NCI-H446 (cell line): ENCODE measurements at regions not wholly inside any gene's neighbourhood (a gene's known extent, or its start where the extent isn't known, plus 50 kb on each side); places are given as distances from the start of the nearest gene placed in this dataset.

ENCODE experiments used
- DNase-seq, 2 experiments: peaks; one replicate each; lab custom pipeline; 2025; lab: John Stamatoyannopoulos, UW

- no peak for DNase-seq
Observed at GRCh38 chr10:129277841-129278240, 189.2 kb upstream of the MGMT start.

GRCh38 chr10:129278686-129279085 is 188.4 kb upstream of the MGMT start:
- no peak for DNase-seq

GRCh38 chr10:129279446-129280154 is 187.4 kb upstream of the MGMT start:
- no peak for DNase-seq

GRCh38 chr10:129280155-129280502 is 186.9 kb upstream of the MGMT start:
- no peak for DNase-seq

GRCh38 chr10:129280908-129281586 is 186.0 kb upstream of the MGMT start:
- no peak for DNase-seq

GRCh38 chr10:129285459-129285858 is 181.6 kb upstream of the MGMT start:
- DNase-seq, result no peak

DNA sequence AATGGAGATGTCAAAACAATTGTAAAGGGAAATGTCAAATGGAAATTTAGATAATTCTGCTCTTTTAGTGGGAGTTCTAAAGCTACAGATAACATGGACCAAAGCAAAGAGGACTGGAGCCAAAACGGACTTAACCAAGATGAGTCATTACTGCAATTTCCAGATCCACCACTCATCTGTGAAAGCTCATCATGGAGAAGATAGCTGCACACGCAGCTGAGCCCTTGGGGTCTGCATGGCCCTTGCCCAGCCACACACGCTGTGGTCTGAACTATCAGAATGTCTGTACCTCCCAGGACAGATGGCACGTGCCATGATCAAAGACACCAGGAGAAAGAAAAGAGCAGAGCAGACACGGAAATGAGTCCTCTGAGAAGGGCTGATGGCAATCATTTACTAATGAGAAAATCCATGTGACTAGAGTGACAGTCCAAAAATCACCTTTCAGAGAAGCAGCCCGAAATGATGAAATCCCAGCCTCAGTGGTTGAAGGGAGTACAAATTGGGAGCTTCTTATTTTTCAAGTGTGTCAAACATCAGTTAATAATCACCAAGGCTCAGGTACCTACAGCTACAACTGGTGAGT is 177.9 kb upstream of the MGMT start:
- no peak for DNase-seq

- no peak for DNase-seq
Observed at GRCh38 chr10:129293991-129294700, 172.9 kb upstream of the MGMT start.

- no peak for DNase-seq
Observed at GRCh38 chr10:129294944-129295343, 172.1 kb upstream of the MGMT start.

DNA sequence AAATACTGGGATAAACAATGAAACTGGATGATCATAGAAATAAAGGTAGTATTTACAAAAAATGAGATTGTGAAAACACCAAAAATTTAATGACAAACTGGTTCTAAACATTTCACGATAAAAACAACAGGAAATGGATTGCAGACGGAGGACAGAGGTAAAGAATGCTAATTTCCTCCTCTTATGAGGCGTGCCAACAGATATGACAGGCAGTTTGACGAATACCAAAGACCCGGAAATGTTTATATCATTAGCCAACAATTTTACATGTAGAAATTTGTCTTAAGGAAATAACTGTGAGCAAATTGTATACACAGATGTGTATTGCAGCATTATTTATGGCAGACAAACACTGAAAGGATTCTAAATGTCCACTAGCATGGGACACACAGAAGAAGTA is 162.0 kb upstream of the MGMT start:
- DNase-seq, result no peak

DNA sequence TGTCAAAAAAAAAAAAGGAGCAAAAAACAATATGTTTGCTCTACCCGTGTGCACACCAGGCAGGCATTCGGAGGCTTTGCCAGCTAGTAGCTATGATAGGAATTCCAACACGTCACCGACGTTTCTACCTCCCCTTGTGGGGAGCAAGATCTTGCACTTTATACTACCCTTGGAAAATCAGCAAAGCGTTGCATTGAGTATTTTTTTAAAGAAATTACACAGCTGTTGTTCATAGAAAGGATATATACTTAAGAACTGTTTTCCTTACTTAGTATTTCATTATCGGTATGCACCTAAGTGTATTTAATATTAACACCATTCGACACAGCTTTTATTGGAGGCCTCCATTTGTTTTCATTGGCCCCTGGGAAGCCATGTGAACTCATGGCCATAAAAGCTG is 159.9 kb upstream of the MGMT start:
- DNase-seq, result no peak

GRCh38 chr10:129308953-129309564 is 158.0 kb upstream of the MGMT start:
- no peak for DNase-seq

DNA sequence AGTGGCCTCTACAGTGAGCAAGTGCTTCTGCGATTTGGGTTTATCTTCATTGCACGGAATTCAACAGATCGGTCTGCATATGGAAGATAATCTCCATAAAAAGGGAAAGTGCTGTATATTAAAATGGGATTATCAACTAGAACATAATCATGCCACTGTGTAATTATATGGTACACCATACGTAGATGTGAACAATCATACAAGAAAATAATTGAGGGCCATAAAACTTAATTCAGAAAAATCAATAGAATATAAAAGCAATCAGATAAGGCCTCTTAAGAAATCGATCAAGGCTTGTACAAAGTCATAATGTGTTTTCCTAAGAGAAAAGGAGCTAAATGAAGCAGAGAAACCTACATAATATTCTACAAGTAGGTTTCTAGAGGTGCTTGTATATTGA is 157.5 kb upstream of the MGMT start:
- no peak for DNase-seq

- DNase-seq, result no peak
Observed at GRCh38 chr10:129310881-129311280, 156.2 kb upstream of the MGMT start.

GRCh38 chr10:129319934-129320333 is 147.1 kb upstream of the MGMT start:
- no peak for DNase-seq

- DNase-seq, result no peak
Observed at GRCh38 chr10:129320340-129320739, 146.7 kb upstream of the MGMT start.

DNA sequence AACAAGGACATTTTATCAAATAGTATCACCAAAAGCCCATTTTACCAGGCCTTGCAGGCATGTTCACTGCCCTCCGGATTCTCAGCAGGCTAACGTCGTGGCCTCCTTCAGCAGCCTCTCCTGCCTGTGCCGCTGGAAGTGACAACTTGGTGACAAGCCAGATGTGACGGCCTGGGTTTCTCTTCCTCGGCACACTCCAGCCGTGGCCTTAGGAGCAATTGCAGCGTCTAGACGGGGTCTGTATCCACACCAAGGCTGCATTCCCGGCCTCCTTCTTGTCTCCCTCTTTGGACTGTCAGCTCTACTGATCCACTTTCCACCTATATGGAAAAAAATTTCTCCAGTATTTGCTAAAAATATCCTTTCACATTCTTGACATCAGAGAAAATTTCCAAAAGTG is 145.3 kb upstream of the MGMT start:
- DNase-seq, result no peak

DNA sequence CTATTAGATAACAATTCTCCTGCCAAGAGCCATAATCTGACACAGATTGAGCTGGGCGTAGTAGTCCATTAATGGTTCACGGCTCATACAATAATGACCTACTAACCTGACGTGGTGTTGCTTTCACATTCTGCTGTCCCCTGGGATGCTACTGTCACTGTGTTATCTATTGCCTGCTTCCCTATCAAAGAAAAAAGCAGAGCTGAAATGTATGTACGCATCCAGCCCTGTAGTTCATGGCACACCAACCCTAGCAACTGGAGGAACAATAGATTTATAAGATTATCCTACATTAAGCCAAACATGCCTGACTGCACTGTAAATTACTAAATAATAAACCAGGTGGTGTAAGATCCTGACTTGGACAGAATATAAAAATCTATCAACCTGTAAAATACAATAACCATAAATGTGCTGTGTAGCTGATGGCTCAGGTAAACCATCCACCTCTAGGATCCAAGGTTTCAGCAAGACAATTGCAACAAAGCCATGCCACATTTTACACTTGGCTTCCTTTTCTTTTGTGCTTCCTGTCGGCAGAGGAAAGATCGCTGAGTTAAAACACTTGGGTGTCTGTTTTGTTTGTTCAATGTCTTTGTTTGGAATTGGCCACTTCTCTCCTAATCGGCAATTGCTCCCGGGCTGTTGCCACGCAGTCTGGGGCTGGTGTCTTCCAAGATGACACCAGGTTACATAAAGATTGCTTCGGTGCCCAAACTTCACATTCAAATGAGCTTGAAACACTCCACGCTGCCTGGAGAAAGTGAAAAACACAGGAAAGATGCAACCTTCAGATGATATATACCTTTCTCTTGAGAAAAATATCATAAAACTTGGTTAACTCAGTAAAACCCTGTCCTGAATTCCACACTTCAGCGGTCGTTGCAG is 143.9 kb upstream of the MGMT start:
- DNase-seq, result no peak

DNA sequence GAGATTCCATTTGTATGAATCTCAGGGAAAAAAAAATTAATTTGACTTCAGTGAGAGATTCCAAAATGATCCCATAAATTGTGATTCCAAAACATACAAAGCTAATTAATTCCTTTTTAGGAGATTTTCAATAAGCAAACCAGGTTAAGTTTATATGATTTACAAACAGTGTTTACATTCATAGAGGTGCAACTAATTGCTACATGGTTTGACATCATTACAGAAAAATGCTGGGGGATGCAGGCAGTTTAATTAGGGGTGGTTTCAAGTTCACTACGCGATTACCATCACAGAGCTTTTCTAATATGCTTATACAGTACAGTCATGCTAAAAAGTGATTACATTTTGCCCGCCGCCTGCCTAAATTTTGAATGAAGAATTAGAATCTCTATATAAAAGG is 143.2 kb upstream of the MGMT start:
- no peak for DNase-seq

DNA sequence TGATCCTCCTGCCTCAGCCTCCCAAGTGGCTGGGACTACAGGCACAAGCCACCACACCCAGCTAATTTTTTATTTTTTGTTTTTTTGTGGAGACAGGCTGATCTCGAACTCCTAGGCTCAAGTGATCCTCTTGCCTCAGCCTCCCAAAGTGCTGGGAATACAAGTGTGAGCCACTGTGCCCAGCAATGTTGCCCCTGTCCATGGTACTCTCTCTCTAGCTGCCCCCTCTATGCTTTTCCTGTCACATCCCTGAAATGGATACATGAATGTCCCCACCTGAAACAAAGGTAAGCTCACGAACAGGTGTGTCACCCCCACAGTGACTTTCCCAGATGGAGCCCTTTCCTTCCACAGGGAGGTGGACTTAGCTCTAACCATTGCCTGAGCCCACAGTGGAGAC is 141.1 kb upstream of the MGMT start:
- DNase-seq, result no peak

DNA sequence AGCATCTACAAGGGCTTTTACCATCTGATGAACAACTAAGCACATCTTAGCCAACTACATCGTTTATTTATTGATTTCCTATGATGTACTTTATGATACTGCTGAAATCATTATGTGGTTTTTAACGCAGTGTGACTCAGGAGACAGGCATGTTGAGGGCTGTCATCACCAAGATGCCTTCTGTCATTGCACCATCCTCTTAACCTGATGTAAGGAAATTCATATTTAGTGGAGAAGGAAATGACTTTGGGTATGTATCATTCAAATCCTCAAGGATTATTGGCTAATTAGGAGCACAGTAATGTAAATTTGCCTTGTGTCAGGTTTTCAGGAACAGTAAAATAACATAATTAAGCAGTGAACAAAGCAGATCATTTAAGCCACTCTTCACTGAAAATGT is 138.5 kb upstream of the MGMT start:
- DNase-seq, result no peak
